Non-pigmented ciliary epithelial cell (primary cell): ENCODE measurements at regions not wholly inside any gene's neighbourhood (a gene's known extent, or its start where the extent isn't known, plus 50 kb on each side); places are given as distances from the start of the nearest gene placed in this dataset.
"Not testable (repeated sequence)": the region's sequence is repeated elsewhere in the genome, so short reads cannot be mapped to it uniquely, and the experiment has no call there.

Experiments used
- DNase-seq: peaks from one replicate; pipeline ENCODE4 v3.0.0-alpha.2; 2010; ENCODE audit warnings: low read depth

- DNase-seq: peak; percentile 74
Observed at GRCh38 chr1:148264374-148265276, 112.5 kb upstream of the NBPF11 start.

GRCh38 chr1:148263906-148264255 lies 111.8 kb upstream of the NBPF11 start:
- DNase-seq: no peak

- peak; percentile 46 for DNase-seq
Observed at GRCh38 chr1:148263128-148263905, 111.2 kb upstream of the NBPF11 start.

- not testable (repeated sequence) for DNase-seq
Observed at GRCh38 chr1:148261684-148262083, 109.6 kb upstream of the NBPF11 start.

DNA sequence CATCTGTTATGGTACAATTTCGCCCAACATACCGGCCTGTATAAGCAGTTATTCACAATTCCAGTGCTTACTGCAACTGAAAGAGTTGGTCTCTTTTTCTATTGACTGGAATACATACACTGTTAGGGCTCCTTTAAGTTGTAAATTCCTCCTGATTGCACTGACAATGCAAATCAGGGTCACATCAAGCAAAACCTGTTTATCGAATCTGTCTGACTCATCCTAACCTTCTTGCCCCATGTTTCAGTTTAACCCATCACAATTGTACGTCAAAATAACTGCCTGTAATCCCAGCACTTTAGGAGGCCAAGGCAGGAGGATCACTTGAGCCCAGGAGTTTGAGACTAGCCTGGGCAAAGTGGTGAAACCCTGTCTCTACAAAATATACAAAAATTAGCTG lies 105.8 kb upstream of the NBPF11 start:
- not testable (repeated sequence) for DNase-seq

DNA sequence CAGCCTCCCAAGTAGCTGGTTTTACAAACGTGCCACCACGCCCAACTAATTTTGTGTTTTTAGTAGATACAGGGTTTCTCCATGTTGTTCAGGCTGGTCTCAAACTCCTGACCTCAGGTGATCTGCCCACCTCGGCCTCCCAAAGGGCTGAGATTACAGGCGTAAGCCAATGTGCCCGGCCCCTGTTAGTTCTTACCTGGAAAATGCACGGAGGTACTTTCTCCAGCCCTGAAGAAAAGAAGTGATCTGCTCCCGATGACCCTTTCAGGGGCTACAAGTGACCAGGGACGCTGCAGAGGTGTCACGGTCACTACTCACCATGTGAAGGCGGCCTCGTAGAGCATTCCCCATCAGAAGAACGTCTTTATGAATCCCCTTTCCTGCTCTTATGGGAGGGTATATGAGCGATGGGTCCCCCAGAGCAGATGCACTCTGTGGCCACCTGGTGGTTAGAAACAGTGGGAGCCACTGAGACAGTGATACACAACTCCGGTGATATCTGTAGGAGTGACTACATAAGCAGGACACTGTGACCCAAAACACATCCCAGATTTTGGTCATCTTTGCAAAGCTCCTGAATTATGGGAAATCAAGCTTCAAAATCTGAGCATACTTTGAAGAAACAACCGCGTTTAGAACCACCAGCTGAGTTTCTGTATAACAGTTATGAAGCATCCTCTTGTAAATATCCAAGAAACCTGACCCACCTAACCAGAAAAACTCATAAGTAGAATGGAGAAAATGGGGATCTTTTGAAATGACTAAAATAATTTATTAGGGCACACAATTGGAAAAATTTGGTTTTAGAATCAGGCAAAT lies 102.7 kb upstream of the NBPF11 start:
- DNase-seq: not testable (repeated sequence)

DNA sequence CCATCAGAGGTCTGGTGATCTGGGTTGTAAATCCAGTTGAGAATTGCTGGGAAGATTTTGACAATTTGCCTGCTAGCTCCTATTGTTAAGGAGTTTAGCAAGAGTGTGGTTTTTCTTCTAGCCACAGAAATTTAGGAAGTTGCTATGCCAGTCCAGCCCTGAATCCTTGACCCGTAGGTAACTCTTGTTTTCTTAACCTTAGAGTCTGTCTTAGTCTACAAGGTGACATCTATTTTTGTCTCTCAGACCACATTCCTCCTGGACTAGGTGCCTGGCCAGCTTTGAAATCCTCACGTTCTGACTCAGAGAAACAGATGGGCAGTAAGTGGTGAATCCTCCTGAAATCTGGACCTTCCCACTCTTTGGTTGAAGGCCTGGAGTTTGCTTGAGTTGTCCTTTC lies 101.7 kb upstream of the NBPF11 start:
- DNase-seq: not testable (repeated sequence)

GRCh38 chr1:148248798-148249197 lies 96.7 kb upstream of the NBPF11 start:
- DNase-seq: not testable (repeated sequence)

- DNase-seq: not testable (repeated sequence)
Observed at GRCh38 chr1:148246258-148246861, 94.3 kb upstream of the NBPF11 start.

GRCh38 chr1:148245843-148246242 lies 93.8 kb upstream of the NBPF11 start:
- DNase-seq: not testable (repeated sequence)

DNA sequence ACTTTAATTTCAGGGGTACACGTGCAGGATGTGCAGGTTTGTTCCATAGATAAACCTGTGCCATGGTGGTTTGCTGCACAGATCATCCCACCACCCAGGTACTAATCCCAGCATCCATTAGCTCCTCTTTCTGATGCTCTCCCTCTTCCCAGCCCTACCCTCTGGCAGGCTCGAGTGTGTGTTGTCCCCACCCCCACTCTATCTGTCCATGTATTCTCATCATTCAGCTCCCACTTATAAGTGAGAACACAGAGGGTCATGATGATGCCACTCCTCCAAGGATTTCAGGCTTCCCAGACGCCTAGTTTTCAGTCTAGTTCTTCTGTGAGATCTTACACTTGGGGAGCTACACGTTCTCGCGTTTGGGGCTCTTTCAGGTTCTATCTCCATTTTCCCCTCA lies 93.4 kb upstream of the NBPF11 start:
- DNase-seq: not testable (repeated sequence)

DNA sequence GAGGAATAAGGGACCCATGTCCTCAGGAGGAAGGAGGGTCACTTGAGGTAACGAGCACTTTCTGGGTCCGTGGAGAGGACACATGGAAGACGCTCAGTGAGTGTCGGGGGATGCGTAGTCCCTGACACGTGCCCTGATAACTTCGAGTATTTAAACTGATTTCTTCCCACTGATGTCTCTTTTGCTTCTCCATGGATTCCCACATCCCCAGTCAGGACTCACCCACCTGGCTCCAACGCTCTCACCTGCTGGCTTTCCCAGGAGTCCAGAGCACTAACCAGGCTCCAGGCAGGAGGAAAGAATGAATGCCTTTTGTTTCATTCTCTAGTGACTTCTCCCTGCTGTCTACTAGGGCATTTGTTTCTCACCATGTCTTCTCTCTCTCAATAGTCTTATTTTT lies 81.2 kb upstream of the NBPF11 start:
- not testable (repeated sequence) for DNase-seq

DNA sequence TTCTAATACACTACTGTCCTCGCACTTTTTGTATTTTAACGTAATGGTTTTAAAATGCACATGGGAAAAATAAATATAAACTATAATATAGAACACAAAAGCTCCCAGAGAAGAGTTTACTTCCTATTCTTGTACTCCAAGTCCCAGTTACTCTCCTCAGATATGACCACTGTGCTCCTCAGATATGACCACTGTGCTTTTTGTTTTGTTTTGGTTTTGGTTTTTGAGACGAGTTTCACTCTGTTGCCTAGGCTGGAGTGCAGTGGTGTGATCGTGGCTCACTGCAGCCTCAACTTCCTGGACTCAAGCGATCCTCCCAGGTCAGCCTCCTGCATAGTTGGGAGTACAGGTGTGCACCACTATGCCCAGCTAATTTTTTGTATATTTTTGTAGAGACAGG lies 76.8 kb upstream of the NBPF11 start:
- not testable (repeated sequence) for DNase-seq

GRCh38 chr1:148222399-148223159 lies 70.5 kb upstream of the NBPF11 start:
- not testable (repeated sequence) for DNase-seq

DNA sequence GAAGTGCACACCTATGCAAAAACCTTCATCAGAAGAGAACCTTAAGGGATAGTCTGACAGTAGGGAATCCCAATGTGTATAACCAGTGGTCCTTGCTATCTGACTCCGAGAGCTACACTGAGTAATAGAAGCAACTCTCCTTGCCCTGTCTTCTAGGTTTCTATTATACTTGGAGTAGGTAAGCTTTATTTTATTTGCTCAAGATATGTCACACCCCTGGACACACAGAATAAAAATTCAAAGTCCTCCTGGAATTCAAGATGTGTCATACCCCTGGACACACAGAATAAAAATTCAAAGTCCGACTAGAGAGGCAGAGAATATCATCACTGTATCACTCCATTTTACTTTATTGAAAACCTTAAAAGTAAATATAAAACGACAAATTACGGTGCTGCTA lies 69.5 kb upstream of the NBPF11 start:
- not testable (repeated sequence) for DNase-seq

DNA sequence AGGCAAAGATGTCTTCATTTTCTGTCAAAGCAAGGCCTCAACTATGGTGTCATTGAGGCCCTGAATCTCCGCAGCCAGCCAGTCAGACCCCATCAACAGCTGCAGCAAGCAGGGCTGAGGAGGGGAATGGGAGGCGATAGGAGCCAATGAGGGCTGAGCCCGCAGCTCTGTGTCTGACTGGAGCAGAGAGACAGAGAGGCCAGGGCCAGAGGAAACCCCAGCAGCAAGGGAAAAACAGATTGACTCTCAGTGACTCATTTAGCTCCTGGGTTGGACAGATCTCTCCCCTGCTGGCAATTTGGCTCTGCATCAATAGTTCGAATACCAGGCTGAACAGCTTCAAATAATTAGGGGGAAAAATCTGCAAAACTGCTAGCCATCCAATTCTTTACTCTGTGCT lies 67.1 kb upstream of the NBPF11 start:
- DNase-seq: not testable (repeated sequence)

DNA sequence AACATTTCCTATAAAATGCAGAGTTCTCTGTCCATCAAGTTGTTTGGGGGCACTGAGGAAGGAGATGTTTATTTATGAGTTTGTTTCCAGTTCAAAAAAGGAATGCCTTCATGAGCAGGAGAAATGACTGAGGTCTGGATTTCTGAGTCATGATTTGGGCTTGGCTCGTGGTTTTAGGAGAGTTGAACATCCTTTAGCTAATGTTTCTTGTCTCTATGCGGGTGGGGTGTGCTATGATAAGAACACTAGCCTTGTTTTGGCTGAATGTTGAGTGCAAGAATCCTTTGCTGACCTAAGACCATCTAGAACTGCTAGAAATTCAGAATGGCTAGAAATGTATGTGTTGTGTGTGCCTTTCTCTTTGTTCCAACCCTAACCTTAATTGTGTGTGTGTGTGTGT lies 59.1 kb upstream of the NBPF11 start:
- not testable (repeated sequence) for DNase-seq

DNA sequence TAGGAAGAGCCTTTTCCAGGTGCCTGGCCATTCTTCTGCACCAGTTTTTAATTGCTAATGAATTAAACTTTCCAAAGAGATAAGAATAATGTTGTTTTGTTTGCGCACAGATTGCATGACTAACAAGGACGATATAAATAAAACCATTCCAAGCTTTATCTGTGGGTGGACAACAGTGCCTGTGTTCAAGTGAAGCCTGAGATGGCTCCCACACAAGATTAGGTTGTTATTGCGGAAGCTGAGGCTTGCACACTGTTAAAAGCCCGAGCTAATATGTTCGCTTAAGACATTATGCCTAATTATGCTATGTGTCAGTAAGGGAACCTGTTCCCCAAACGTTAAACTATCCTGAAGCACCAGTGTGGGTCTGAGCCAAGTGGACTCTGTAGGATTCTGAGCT lies 58.5 kb upstream of the NBPF11 start:
- DNase-seq: not testable (repeated sequence)

- not testable (repeated sequence) for DNase-seq
Observed at GRCh38 chr1:148210166-148210565, 58.1 kb upstream of the NBPF11 start.

DNA sequence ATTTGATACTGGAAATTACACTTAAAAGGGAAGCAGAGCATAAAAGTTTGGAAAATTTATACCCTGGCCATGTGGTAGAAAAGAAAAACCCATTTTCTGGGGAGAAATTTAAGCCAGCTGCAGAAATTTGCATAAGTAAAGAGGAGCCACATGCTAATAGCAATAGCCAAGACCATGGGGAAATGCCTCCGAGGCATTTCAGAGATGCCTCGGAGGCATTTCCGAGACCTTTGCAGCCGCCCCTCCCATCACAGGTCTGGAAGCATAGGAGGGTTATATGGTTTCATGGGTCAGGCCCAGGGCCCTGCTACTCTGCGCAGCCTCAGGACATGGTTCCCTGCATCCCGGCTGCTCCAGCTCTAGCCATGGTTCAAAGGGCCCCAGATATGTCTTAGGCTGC lies 49.9 kb upstream of the NBPF11 start:
- DNase-seq: not testable (repeated sequence)
